ENCODE measurements at regions not wholly inside any gene's neighbourhood (a gene's known extent, or its start where the extent isn't known, plus 50 kb on each side); places are given as distances from the start of the nearest gene placed in this dataset.
"Not testable (repeated sequence)": the region's sequence is repeated elsewhere in the genome, so short reads cannot be mapped to it uniquely, and the experiment has no call there.

- in situ Hi-C loops (cut with HindIII; ENCODE audit: low pct_unique_long_range_greater_than_20kb, low sequenced_read_pairs): no loop called here
- DNase-seq (ENCODE audit: low read depth): no peak
Measured at GRCh38 chr5:42951293-42951840, 88.8 kb downstream of the ANXA2R start.

- in situ Hi-C loops (cut with HindIII; ENCODE audit: low pct_unique_long_range_greater_than_20kb, low sequenced_read_pairs): no loop called here
- DNase-seq (ENCODE audit: low read depth): peak; percentile 86
Measured at GRCh38 chr5:42950456-42951292, 89.4 kb downstream of the ANXA2R start.

GRCh38 chr5:42950116-42950455 lies 90.0 kb downstream of the ANXA2R start:
- in situ Hi-C loops (cut with HindIII; ENCODE audit: low pct_unique_long_range_greater_than_20kb, low sequenced_read_pairs): no loop called here

DNA sequence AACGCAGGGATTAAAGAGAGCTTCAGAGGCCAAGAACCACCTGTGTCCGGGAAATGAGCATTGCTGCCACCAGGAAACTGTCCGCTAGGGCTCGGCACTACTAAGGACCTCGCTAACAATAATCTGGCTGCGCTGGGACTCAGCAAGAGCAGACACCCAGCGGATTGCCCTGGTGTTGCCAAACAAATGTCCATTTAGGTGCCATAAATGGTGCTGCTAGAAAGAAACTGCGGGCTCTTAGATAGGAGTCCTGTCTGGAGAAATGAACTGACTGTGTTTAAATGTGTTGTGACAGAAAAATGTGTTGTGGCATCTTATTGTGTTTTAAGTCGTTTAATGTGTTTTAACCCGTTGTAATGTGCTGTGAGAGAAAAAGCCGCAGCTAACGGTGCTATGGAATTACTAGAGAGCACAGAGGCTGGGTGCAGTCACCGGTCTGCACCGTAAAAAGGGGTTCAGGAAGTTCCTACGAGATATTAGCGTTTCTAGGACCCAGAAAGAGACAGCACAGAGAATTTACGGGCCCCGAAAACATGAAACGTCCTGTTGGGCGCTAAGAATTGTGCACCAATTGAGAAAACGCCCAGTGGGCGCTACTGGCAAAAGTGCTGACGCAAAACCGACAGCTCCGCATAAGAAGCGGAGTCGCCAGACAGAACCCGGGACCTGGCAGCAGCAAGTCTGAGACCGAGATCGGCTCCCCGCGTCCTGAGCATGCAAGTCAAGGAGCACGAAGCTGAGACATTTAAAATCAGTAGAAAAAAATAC lies 90.6 kb downstream of the ANXA2R start:
- no peak for DNase-seq (ENCODE audit: low read depth)
- in situ Hi-C loops (cut with HindIII; ENCODE audit: low pct_unique_long_range_greater_than_20kb, low sequenced_read_pairs): no loop called here

More at GRCh38 chr5:42950116-42950455, 90.0 kb downstream of the ANXA2R start:
- DNase-seq (ENCODE audit: low read depth): no peak

DNA sequence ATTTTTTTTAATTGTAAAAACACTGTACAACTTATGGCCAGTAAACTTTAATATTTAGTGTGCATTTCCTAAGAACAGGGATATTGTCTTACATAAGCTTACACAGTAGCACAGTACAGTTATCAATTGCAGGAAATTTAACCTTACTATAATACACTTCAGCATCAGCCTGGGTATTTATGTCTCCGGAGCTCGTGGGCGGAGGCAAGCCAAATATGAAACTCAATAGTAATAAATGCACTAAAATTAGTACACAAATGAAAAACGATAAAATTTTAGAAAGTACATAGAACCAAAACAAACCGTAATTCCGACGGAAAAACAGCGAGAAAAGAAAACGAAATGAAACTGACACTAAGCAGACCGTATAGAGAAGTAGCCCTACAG lies 91.2 kb downstream of the ANXA2R start:
- in situ Hi-C loops (cut with HindIII; ENCODE audit: low pct_unique_long_range_greater_than_20kb, low sequenced_read_pairs): no loop called here

DNA sequence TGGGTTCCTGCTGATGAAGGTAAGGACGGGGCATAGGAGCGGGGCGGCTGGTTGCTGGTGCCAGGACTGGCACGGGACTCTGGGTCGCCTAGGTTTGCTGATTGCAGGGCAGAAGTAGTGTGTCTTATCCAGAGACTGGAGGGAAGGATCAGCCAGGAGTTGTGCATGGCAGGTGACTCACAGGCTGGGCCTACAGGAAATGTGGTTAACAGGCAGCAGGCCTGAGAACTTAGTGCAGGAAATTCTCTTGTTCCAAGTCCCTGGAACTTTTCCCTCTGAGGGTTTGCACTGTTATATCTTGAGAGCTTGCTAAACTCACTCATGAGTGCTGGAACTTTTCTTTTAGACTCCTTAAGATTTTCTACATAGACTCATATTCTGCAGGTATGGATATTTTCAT lies 95.1 kb downstream of the ANXA2R start:
- in situ Hi-C loops (cut with HindIII; ENCODE audit: low pct_unique_long_range_greater_than_20kb, low sequenced_read_pairs): no loop called here
- DNase-seq (ENCODE audit: low read depth): peak; percentile 16

More for the DNA sequence above, 91.2 kb downstream of the ANXA2R start:
- DNase-seq (ENCODE audit: low read depth): no peak

GRCh38 chr5:42943931-42944631 lies 96.0 kb downstream of the ANXA2R start:
- in situ Hi-C loops (cut with HindIII; ENCODE audit: low pct_unique_long_range_greater_than_20kb, low sequenced_read_pairs): no loop called here
- DNase-seq (ENCODE audit: low read depth): no peak

DNA sequence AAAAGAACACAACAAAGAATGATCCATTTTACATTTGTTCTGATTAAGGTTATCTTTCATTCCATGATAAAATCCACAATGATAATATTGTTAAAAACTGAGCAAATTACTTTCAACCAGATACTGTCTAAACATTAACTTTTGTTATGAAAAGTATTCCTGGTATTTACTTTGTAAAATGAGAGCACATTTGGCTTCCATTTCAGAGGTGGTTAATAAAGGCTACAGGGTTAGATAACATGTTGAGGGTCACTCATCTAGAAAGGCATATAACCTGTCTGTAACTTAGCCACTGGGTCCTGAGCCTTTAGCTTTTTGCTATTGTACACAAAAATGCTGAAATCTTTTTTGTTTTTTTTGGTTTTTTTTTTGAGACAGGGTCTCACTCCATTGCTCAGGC lies 99.3 kb downstream of the ANXA2R start:
- in situ Hi-C loops (cut with HindIII; ENCODE audit: low pct_unique_long_range_greater_than_20kb, low sequenced_read_pairs): no loop called here
- DNase-seq (ENCODE audit: low read depth): no peak

DNA sequence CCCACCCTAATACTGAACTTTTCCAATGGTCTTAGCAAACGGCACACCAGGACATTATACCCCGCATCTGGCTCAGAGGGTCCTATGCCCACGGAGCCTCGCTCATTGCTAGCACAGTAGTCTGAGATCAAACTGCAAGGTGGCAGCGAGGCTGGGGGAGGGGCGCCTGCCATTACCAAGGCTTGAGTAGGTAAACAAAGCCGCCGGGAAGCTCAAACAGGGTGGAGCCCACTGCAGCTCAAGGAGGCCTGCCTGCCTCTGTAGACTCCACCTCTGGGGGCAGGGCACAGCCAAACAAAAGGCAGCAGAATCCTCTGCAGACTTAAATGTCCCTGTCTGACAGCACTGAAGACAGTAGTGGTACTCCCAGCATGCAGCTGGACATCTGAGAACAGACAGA lies 108.1 kb downstream of the ANXA2R start:
- in situ Hi-C loops (cut with HindIII; ENCODE audit: low pct_unique_long_range_greater_than_20kb, low sequenced_read_pairs); DNase-seq (ENCODE audit: low read depth): not testable (repeated sequence)

- in situ Hi-C loops (cut with HindIII; ENCODE audit: low pct_unique_long_range_greater_than_20kb, low sequenced_read_pairs); DNase-seq (ENCODE audit: low read depth): not testable (repeated sequence)
Measured at GRCh38 chr5:42931451-42931850, 108.7 kb downstream of the ANXA2R start.

DNA sequence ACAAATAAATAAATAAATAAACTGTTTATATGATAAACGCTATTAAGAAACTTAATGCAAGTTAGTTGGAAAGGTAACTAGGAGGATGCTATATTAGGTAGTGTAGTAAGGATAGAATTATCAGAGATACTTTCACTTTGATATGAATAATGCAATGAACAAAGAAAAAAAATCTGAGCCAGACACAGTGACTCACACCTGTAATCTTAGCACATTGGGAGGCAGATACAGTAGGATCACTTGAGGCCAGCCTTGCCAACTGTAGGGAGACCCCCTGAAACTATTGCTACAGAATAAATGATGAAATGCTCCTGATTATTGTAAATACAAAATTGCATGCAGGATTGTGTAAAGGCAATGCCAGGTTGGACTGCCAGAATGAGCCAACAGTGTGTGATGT lies 109.2 kb downstream of the ANXA2R start:
- in situ Hi-C loops (cut with HindIII; ENCODE audit: low pct_unique_long_range_greater_than_20kb, low sequenced_read_pairs): no loop called here
- DNase-seq (ENCODE audit: low read depth): no peak

GRCh38 chr5:42929871-42930270 lies 110.2 kb downstream of the ANXA2R start:
- no peak for DNase-seq (ENCODE audit: low read depth)
- in situ Hi-C loops (cut with HindIII; ENCODE audit: low pct_unique_long_range_greater_than_20kb, low sequenced_read_pairs): no loop called here

- no peak for DNase-seq (ENCODE audit: low read depth)
- in situ Hi-C loops (cut with HindIII; ENCODE audit: low pct_unique_long_range_greater_than_20kb, low sequenced_read_pairs): no loop called here
Measured at GRCh38 chr5:42927730-42928129, 112.4 kb downstream of the ANXA2R start.

- in situ Hi-C loops (cut with HindIII; ENCODE audit: low pct_unique_long_range_greater_than_20kb, low sequenced_read_pairs): no loop called here
Measured at GRCh38 chr5:42924686-42925085, 113.0 kb upstream of the SELENOP start.

DNA sequence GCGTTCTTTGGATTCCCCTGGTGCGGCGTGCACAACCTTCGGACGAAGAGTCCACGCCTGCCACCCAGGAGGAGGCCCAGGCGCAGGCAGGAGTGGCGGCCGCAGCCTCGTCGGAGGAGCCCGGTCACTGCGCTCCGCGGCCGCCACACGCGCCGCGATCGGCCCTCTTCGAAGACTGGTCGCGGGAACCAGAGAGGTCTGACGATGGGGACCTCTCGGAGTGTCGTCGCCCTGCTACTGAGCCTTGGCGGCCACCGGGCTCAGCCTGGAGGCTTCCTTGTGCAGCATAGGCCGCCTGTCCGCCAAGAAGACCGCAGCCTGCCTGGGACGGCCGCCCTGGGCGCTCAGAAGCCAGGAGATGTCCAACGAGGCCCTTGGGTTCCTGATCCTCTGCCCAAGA lies 112.5 kb upstream of the SELENOP start:
- DNase-seq (ENCODE audit: low read depth): no peak
- in situ Hi-C loops (cut with HindIII; ENCODE audit: low pct_unique_long_range_greater_than_20kb, low sequenced_read_pairs): no loop called here

More at GRCh38 chr5:42924686-42925085, 113.0 kb upstream of the SELENOP start:
- DNase-seq (ENCODE audit: low read depth): no peak

GRCh38 chr5:42923710-42924109 lies 112.0 kb upstream of the SELENOP start:
- in situ Hi-C loops (cut with HindIII; ENCODE audit: low pct_unique_long_range_greater_than_20kb, low sequenced_read_pairs): no loop called here

GRCh38 chr5:42919600-42919999 lies 107.9 kb upstream of the SELENOP start:
- in situ Hi-C loops (cut with HindIII; ENCODE audit: low pct_unique_long_range_greater_than_20kb, low sequenced_read_pairs): no loop called here

More at GRCh38 chr5:42923710-42924109, 112.0 kb upstream of the SELENOP start:
- no peak for DNase-seq (ENCODE audit: low read depth)

GRCh38 chr5:42915306-42915866 lies 103.7 kb upstream of the SELENOP start:
- DNase-seq (ENCODE audit: low read depth): no peak
- in situ Hi-C loops (cut with HindIII; ENCODE audit: low pct_unique_long_range_greater_than_20kb, low sequenced_read_pairs): no loop called here

More at GRCh38 chr5:42919600-42919999, 107.9 kb upstream of the SELENOP start:
- no peak for DNase-seq (ENCODE audit: low read depth)
